Suprapubic skin (tissue), 4 donors: ENCODE measurements at regions not wholly inside any gene's neighbourhood (a gene's known extent, or its start where the extent isn't known, plus 50 kb on each side); places are given as distances from the start of the nearest gene placed in this dataset.

Experiments used
- DNase-seq, 2 donors: peaks; one replicate each; pipeline ENCODE4 v3.0.0-alpha.2; 2019; ENCODE audit warnings: low spot score in 2 of 2
- H3K27ac ChIP-seq: fragments of 200-600 bp; sonication (generic); one replicate; pipeline ENCODE4 v1.5.1; 2019
- H3K27me3 ChIP-seq: fragments of 200-600 bp; sonication (generic); one replicate; pipeline ENCODE4 v1.5.1; 2019
- H3K36me3 ChIP-seq: fragments of 200-600 bp; sonication (generic); one replicate; pipeline ENCODE4 v1.5.1; 2019
- H3K4me1 ChIP-seq: fragments of 200-600 bp; sonication (generic); one replicate; pipeline ENCODE4 v1.5.1; 2019
- H3K4me3 ChIP-seq: fragments of 200-600 bp; sonication (generic); one replicate; pipeline ENCODE4 v1.5.1; 2019; ENCODE audit warnings: mild to moderate bottlenecking
- H3K9me3 ChIP-seq: fragments of 200-600 bp; sonication (generic); one replicate; pipeline ENCODE4 v1.5.1; 2019
- CTCF ChIP-seq, 2 donors: fragments of 200-600 bp in 1 of 2; fragments of 450-650 bp in 1 of 2; sonication (generic) in 1 of 2; IDR thresholded peaks; one replicate each; pipeline ENCODE4 v1.5.1; 2016 to 2019; ENCODE audit warnings: antibody characterized with exemption in 2 of 2, mild to moderate bottlenecking in 1 of 2, moderate library complexity in 1 of 2
- EP300 ChIP-seq: sonication (generic); formaldehyde crosslinking; IDR thresholded peaks from one replicate; pipeline ENCODE4 v1.6.1; 2017; ENCODE audit warnings: antibody characterized with exemption
- POLR2A ChIP-seq, 2 donors: fragments of 450-650 bp; IDR thresholded peaks; one replicate each; pipeline ENCODE4 v1.6.1; 2017; ENCODE audit warnings: antibody characterized with exemption in 2 of 2, mild to moderate bottlenecking in 2 of 2, moderate library complexity in 2 of 2
- POLR2AphosphoS5 ChIP-seq, 3 donors: sonication (generic); formaldehyde crosslinking; IDR thresholded peaks; one replicate each; pipeline ENCODE4 v1.6.1; 2017; ENCODE audit warnings: antibody characterized with exemption in 3 of 3
- WGBS: methylation state at CpG from one replicate; pipeline ENCODE4 v1.1.5; 2018; 5-methylcytosine and 5-hydroxymethylcytosine counted together

- TF ChIP-seq CTCF (IDR thresholded peaks at IDR 0.05) (no peak), POLR2A (IDR thresholded peaks at IDR 0.05) (no peak), POLR2AphosphoS5 (IDR thresholded peaks at IDR 0.05) (no peak), EP300 (no peak)
- WGBS = 55% methylated on average over 10 of the region's 10 CpGs
- Histone ChIP-seq H3K9me3 (no peaks in the 10 kb centered on the region), H3K4me1 (peaks cover 20% of the 10 kb centered on the region), H3K36me3 (no peaks in the 10 kb centered on the region), H3K27ac (peak overlapping the region; percentile 39), H3K27me3 (no peaks in the 10 kb centered on the region), H3K4me3 (no peak overlapping the region)
- no peak for DNase-seq
These were observed 87.7 kb downstream of the TMEM18 start for GRCh38 chr2:589281-590130.

GRCh38 chr2:588074-588645 lies 89.0 kb downstream of the TMEM18 start:
- TF ChIP-seq POLR2AphosphoS5 (IDR thresholded peaks at IDR 0.05) = no peak
- TF ChIP-seq CTCF (IDR thresholded peaks at IDR 0.05) = no peak
- no peak for TF ChIP-seq POLR2A (IDR thresholded peaks at IDR 0.05)
- no peak for TF ChIP-seq EP300
- DNase-seq = no peak
- Histone ChIP-seq H3K27ac (peak overlapping the region; percentile 34), H3K27me3 (no peaks in the 10 kb centered on the region), H3K9me3 (no peaks in the 10 kb centered on the region), H3K4me3 (no peak overlapping the region), H3K36me3 (no peaks in the 10 kb centered on the region), H3K4me1 (peaks cover 20% of the 10 kb centered on the region)
- 88% methylated on average over 9 of the region's 17 CpGs for WGBS

- peak overlapping the region; percentile 34 for H3K27ac ChIP-seq
- DNase-seq = no peak
These were observed 89.9 kb downstream of the TMEM18 start for GRCh38 chr2:587087-587960.

GRCh38 chr2:586641-587076 lies 90.5 kb downstream of the TMEM18 start:
- TF ChIP-seq POLR2A (IDR thresholded peaks at IDR 0.05) = no peak
- no peak for TF ChIP-seq POLR2AphosphoS5 (IDR thresholded peaks at IDR 0.05)
- TF ChIP-seq EP300 = no peak
- TF ChIP-seq CTCF (IDR thresholded peaks at IDR 0.05) = no peak
- Histone ChIP-seq H3K4me3 (no peak overlapping the region), H3K4me1 (peaks cover 20% of the 10 kb centered on the region), H3K9me3 (no peaks in the 10 kb centered on the region), H3K36me3 (no peaks in the 10 kb centered on the region), H3K27me3 (no peaks in the 10 kb centered on the region), H3K27ac (peak overlapping the region; percentile 34)
- WGBS = 62% methylated on average over 10 of the region's 10 CpGs
- no peak for DNase-seq

More at GRCh38 chr2:587087-587960, 89.9 kb downstream of the TMEM18 start:
- WGBS = 88% methylated on average over 3 of the region's 18 CpGs
- H3K4me3 ChIP-seq = no peak overlapping the region
- peaks cover 20% of the 10 kb centered on the region for H3K4me1 ChIP-seq
- no peak for TF ChIP-seq POLR2AphosphoS5 (IDR thresholded peaks at IDR 0.05)
- no peak for TF ChIP-seq POLR2A (IDR thresholded peaks at IDR 0.05)
- no peak for TF ChIP-seq EP300
- TF ChIP-seq CTCF (IDR thresholded peaks at IDR 0.05) = no peak
- no peaks in the 10 kb centered on the region for H3K9me3 ChIP-seq
- no peaks in the 10 kb centered on the region for H3K36me3 ChIP-seq
- H3K27me3 ChIP-seq = no peaks in the 10 kb centered on the region
